ENCODE measurements at regions not wholly inside any gene's neighbourhood (a gene's known extent, or its start where the extent isn't known, plus 50 kb on each side); places are given as distances from the start of the nearest gene placed in this dataset.
"Not testable (repeated sequence)": the region's sequence is repeated elsewhere in the genome, so short reads cannot be mapped to it uniquely, and the experiment has no call there.

DNA sequence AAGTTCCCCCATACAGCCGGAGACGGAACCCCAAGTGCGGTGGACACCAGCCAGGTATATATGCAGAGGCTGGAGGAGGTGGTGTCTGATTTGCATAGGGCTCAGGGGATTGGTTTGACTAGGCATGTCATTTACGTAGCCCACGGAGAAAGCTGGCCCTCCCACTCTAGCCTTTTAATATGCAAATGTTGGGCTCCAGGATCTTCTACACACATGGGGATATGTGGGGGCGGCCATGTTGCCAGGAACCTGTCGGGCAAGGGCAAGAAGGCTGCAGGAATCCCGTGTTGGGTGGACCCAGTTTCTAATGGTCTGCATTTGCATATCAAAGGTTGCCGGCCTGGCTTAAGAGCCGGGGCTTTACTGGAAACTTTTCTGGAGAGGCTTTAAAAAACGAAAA lies 57.4 kb downstream of the FTHL17 start:
- H3K9me3 Mint-ChIP-seq; H3K4me3 Mint-ChIP-seq; H3K36me3 Mint-ChIP-seq; ATAC-seq (ENCODE audit: low read depth); H3K4me1 Mint-ChIP-seq; H3K27me3 Mint-ChIP-seq; DNase-seq; H3K27ac Mint-ChIP-seq; POLR2A ChIA-PET: not testable (repeated sequence)

DNA sequence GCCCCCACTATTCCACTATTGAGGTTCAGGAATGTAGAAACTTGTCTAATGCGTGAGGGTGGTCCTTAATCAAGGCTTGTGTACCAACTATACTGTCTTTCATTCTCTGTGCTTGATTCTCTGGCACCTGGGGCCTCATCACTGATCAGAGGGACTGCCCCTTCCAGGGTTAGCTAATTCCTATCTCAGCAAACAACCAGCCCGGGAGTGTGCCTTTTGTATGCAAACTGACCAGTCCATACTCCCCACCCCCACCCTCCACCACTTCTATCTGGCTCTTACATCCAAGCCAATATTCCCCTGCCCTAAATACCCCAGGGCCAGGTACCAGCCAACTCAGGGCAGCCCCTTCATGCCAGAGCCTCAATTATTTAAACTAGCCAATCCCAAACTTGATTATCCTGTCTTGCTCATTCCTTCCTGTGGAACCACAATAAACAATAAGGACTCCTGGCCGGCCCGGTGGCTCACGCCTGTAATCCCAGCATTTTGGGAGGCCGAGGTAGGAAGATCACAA lies 59.3 kb downstream of the FTHL17 start:
- H3K27ac Mint-ChIP-seq: no peak overlapping the region
- POLR2A ChIA-PET: no interaction called here
- peaks cover under 1% of the 10 kb centered on the region for H3K27me3 Mint-ChIP-seq
- H3K4me3 Mint-ChIP-seq: no peak overlapping the region
- no peaks in the 10 kb centered on the region for H3K4me1 Mint-ChIP-seq
- no peaks in the 10 kb centered on the region for H3K36me3 Mint-ChIP-seq
- DNase-seq (no peak), ATAC-seq (ENCODE audit: low read depth) (no peak)
- no peaks in the 10 kb centered on the region for H3K9me3 Mint-ChIP-seq

DNA sequence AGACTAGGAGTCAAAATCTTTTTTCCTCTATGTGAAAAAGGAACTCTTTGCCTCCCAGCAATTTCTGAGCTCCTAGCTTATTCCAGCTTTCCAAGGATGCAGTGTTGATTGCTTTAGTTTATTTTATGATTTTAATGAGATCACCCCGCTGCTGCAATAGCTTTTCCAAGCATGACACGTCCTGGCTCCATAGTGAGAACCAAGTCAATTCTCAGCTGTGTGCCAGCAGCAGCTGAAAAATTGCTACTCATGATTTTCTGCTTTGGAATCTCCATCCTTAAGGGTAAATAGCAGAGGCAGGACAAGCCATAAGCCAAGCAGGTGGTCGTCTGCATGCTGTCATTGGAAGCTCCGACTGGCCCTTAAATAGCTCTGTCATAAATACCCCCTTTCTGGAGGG lies 64.5 kb downstream of the FTHL17 start:
- no peak overlapping the region for H3K27ac Mint-ChIP-seq
- POLR2A ChIA-PET: no interaction called here
- H3K4me1 Mint-ChIP-seq: no peaks in the 10 kb centered on the region
- DNase-seq (no peak), ATAC-seq (ENCODE audit: low read depth) (no peak)
- H3K36me3 Mint-ChIP-seq: no peaks in the 10 kb centered on the region
- no peaks in the 10 kb centered on the region for H3K9me3 Mint-ChIP-seq
- H3K4me3 Mint-ChIP-seq: no peak overlapping the region
- peaks cover 5% of the 10 kb centered on the region for H3K27me3 Mint-ChIP-seq

DNA sequence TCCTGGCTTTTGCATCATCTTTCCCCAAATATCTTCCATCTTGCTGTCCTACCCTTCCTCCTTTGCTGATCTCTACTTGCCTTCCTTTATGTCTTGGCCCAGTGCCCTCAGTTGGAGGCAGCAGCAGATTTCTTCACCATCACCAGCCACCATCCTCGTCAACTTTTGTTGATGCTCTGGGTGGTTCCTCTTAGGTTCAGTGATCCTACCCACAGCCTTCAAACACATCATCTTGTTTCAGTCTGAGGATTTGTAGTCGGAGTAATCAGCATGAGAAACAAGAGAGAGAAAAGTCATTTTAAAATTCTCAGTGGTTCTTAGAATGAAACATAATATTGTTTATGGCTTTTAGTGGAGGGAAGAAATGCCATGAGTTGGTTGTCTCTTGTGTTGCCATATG lies 65.8 kb downstream of the FTHL17 start:
- DNase-seq: no peak
- H3K36me3 Mint-ChIP-seq: no peaks in the 10 kb centered on the region
- peaks cover 5% of the 10 kb centered on the region for H3K27me3 Mint-ChIP-seq
- no peaks in the 10 kb centered on the region for H3K4me1 Mint-ChIP-seq
- H3K9me3 Mint-ChIP-seq: no peaks in the 10 kb centered on the region
- no peak overlapping the region for H3K4me3 Mint-ChIP-seq
- no peak overlapping the region for H3K27ac Mint-ChIP-seq
- POLR2A ChIA-PET: no interaction called here
- ATAC-seq (ENCODE audit: low read depth): no peak

DNA sequence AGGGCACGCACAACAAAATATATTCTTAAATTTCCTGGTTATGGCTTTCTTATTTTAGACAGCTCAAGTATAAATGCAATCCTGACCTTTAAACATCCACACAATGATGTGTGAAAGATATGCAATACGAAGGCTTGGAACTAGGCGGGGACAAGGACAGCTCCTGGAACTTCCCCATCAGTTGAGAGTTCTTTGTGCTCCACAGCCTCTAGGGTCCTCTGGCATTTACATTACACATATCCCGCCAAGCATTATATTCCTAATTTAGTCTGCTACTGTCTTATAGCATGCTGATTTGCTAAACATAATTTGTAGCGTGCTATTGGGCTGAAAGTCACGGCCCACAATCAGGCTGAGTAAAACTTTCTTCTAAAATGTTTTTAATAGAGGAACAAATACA lies 74.4 kb downstream of the FTHL17 start:
- H3K27me3 Mint-ChIP-seq: no peaks in the 10 kb centered on the region

DNA sequence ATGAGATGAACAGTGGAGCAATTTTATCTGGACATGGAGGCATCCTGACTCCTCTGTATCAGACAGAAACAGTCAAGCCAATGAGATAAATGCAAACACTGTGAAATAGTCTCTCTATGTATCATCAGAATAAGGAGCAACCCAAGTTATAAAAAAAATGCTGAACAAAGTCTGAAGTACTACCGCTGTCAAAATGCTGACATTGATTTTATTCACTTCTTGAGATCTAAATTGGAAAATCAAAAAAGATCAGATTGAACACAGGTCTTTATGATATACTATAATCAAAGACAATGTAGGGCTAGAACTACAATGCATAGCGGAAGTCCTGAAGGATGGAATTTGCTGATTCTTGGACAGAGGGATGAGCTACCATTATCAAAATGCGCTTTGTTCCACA lies 76.1 kb downstream of the FTHL17 start:
- no peak overlapping the region for H3K27ac Mint-ChIP-seq
- no peaks in the 10 kb centered on the region for H3K36me3 Mint-ChIP-seq
- DNase-seq (no peak), ATAC-seq (ENCODE audit: low read depth) (no peak)
- POLR2A ChIA-PET: no interaction called here
- H3K4me1 Mint-ChIP-seq: no peaks in the 10 kb centered on the region
- H3K4me3 Mint-ChIP-seq: no peak overlapping the region
- H3K9me3 Mint-ChIP-seq: no peaks in the 10 kb centered on the region
- peaks cover 2% of the 10 kb centered on the region for H3K27me3 Mint-ChIP-seq

More for the DNA sequence above, 74.4 kb downstream of the FTHL17 start:
- DNase-seq: no peak
- H3K27ac Mint-ChIP-seq: no peak overlapping the region
- H3K4me1 Mint-ChIP-seq: no peaks in the 10 kb centered on the region
- H3K4me3 Mint-ChIP-seq: no peak overlapping the region
- POLR2A ChIA-PET: no interaction called here
- no peak for ATAC-seq (ENCODE audit: low read depth)
- no peaks in the 10 kb centered on the region for H3K9me3 Mint-ChIP-seq
- H3K36me3 Mint-ChIP-seq: no peaks in the 10 kb centered on the region

DNA sequence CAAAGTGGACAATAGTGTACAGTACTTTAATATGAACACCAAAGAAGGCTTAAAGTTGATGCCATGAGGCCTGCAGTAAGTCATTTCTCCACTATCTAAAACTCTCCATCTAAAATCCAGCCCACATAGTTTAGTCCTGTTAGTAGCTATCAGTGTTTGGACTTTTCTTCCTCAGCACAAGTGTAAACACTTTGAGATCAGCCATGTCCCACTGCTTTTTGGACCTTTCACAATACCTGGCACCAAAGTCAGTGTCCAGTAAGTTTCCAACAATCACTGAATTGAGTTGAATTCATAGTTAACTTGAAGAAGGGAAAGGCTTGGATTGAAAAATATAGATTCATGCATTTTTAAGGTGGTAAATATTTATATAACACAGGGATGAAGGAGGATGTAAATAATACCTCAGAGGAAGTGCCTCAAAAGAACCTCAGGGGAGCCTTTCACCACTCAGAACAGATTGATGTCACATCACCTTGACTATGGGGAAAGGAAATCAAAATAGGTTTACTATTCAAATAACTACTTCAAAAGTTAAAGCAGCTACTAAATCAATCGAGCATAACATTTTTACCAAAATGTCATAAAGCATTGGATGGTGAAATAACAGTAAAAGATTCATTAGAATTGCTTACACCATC lies 76.7 kb downstream of the FTHL17 start:
- POLR2A ChIA-PET: no interaction called here
- Mint-ChIP-seq H3K36me3 (no peaks in the 10 kb centered on the region), H3K4me3 (no peak overlapping the region), H3K27ac (no peak overlapping the region), H3K27me3 (peaks cover 2% of the 10 kb centered on the region), H3K4me1 (no peaks in the 10 kb centered on the region), H3K9me3 (no peaks in the 10 kb centered on the region)
- DNase-seq (no peak), ATAC-seq (ENCODE audit: low read depth) (no peak)

DNA sequence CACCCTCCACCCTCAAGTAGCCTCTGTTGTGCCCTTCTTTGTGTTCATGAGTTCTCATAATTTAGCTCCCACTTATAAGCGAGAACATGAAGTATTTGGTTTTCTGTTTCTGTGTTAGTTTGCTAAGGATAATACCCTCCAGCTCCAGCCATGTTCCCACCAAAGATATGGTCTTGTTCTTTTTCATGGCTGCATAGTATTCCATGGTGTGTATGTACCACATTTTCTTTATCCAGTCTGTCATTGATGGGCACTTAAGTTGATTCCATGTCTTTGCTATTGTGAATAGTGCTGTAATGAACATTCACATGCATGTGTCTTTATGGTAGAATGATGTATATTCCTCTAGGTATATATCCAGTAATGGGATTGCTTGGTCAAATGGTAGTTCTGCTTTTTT lies 77.8 kb downstream of the FTHL17 start:
- H3K27ac Mint-ChIP-seq; POLR2A ChIA-PET; ATAC-seq (ENCODE audit: low read depth); H3K36me3 Mint-ChIP-seq; H3K27me3 Mint-ChIP-seq; H3K4me3 Mint-ChIP-seq; DNase-seq; H3K9me3 Mint-ChIP-seq; H3K4me1 Mint-ChIP-seq: not testable (repeated sequence)

DNA sequence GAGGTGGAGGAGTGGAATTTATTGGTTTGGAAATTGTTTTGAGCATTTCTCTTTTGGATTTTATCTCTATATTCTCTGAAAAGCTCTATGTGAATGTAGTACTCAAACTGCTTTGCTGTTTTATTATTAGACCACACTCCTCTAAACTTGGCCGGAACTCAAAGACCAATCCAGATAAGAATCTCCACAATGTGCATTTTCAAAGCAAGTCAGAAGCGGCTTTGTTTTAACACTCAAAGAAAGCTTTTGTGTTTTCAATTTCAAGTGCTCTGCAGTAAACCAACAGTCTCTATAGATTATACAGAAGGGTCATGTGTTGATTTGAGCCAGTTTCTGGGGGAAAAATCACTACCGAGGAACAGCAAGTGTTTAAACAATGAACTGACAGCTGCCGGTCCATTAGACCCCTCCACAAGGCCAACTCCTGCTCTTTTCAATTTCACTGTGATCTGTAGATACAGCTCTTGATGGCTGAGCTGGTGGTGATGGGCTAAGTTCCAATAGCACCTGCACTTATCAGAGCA lies 79.4 kb downstream of the FTHL17 start:
- no peak overlapping the region for H3K4me3 Mint-ChIP-seq
- POLR2A ChIA-PET: no interaction called here
- peaks cover 2% of the 10 kb centered on the region for H3K27me3 Mint-ChIP-seq
- no peaks in the 10 kb centered on the region for H3K9me3 Mint-ChIP-seq
- H3K36me3 Mint-ChIP-seq: no peaks in the 10 kb centered on the region
- DNase-seq: no peak
- no peak overlapping the region for H3K27ac Mint-ChIP-seq
- no peaks in the 10 kb centered on the region for H3K4me1 Mint-ChIP-seq
- ATAC-seq (ENCODE audit: low read depth): no peak

DNA sequence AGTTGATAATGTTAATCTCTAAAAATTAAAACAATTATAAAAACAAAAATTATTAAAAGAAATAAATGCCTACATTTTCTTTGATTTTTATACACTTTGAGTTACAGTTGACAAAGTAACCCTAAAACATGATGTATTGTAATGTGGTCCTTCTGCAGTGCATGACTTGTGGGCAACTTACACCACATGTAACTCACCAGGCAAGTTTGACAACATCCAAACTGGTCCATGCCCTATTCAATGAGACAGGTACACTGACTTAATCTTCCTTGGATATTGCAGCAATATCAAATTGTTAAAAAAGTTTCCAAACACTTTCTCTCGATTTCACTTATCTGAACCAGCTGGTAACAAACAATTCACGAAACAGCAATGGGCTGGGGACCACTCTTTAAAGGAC lies 81.5 kb downstream of the FTHL17 start:
- no peaks in the 10 kb centered on the region for H3K36me3 Mint-ChIP-seq
- ATAC-seq (ENCODE audit: low read depth): no peak
- no peak overlapping the region for H3K27ac Mint-ChIP-seq
- no peaks in the 10 kb centered on the region for H3K4me1 Mint-ChIP-seq
- H3K27me3 Mint-ChIP-seq: peaks cover 2% of the 10 kb centered on the region
- H3K9me3 Mint-ChIP-seq: no peaks in the 10 kb centered on the region
- no peak for DNase-seq
- no peak overlapping the region for H3K4me3 Mint-ChIP-seq
- POLR2A ChIA-PET: no interaction called here

DNA sequence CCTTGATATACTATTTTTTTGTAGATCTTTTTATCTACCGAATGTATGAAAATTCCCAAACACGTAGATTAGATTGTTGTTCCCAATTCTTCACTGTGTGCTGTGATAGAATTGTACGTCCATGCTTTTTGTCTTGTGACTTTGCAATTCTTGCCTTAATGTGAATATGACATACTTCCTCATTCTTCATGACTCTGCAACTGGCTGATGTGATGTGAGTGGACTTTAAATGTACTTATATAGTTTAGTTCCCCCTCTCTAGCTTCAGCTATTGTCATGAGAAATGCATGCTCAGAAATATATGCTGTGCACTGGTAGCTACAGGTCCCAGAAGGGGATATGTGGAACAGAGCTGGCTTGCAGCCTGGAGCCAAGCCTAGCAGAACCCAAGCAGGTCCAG lies 89.4 kb downstream of the FTHL17 start:
- POLR2A ChIA-PET: no interaction called here
- Mint-ChIP-seq H3K9me3 (no peaks in the 10 kb centered on the region), H3K4me3 (no peak overlapping the region)

DNA sequence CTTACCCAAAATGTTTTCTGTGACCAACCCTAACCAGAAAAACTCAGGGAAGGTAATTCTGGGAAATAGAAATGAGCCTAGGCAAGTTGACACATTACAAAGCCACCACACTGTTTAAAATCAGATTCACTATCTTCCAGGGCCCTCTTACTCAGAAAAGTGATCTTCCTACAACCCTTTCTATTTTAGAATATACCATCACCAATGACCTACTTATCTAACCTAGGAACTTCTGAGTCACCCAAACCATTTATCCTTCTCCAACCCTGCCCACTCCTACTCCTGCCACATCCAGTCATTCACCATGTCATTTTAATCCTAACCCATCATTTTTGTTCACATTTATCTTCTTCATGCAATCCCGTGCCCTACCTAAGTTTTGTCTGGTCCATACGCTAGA lies 89.9 kb downstream of the FTHL17 start:
- POLR2A ChIA-PET: no interaction called here
- Mint-ChIP-seq H3K4me3 (no peak overlapping the region), H3K36me3 (no peaks in the 10 kb centered on the region), H3K27ac (no peak overlapping the region), H3K27me3 (peaks cover 2% of the 10 kb centered on the region), H3K4me1 (peaks cover 3% of the 10 kb centered on the region), H3K9me3 (no peaks in the 10 kb centered on the region)
- no peak for ATAC-seq (ENCODE audit: low read depth)
- DNase-seq: no peak

More for the DNA sequence above, 89.4 kb downstream of the FTHL17 start:
- DNase-seq (no peak), ATAC-seq (ENCODE audit: low read depth) (no peak)
- no peaks in the 10 kb centered on the region for H3K36me3 Mint-ChIP-seq
- H3K27me3 Mint-ChIP-seq: peaks cover 2% of the 10 kb centered on the region
- H3K27ac Mint-ChIP-seq: no peak overlapping the region
- H3K4me1 Mint-ChIP-seq: peaks cover 3% of the 10 kb centered on the region

DNA sequence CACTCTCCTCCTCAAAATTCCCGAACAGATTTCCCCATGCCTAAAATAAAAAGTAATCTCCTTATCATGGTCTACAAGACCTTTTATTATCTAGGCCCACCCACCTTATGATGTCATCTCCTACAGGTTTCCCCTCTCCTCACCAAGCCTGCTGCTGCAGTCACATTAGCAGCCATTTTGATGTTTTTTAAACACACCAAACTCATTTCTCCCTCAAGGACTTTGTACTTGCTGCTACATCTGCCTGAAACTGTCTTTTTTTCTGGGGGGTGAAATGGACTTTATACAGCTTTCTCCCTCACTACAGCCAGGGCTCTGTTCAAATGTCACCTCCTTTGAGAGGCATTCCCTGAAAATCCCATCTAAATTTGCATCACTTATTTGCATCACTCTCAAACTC lies 90.2 kb upstream of the TAB3 start:
- Mint-ChIP-seq H3K4me3 (no peak overlapping the region), H3K27ac (no peak overlapping the region), H3K4me1 (peaks cover 3% of the 10 kb centered on the region), H3K9me3 (no peaks in the 10 kb centered on the region), H3K36me3 (no peaks in the 10 kb centered on the region), H3K27me3 (peaks cover 7% of the 10 kb centered on the region)
- POLR2A ChIA-PET: no interaction called here
- DNase-seq (no peak), ATAC-seq (ENCODE audit: low read depth) (no peak)

DNA sequence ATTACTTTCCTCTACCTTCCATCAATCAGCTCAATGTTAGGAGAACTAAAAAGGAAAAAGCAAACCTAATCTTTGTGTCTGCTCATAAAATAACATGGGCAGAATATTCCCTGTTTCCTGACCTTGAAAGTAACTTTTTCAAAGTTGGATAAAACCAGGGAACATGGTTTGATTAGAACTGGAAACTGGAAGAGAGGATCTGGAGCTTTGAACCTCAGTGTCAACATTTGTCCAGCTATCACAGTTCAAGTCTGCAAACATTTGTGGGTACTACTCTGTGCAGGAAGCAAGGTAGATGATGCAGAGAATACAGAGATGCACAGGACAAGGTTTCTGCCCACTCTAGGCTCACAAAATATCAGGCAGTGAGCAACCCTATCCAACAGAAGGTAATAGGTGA lies 86.4 kb upstream of the TAB3 start:
- Mint-ChIP-seq H3K9me3 (no peaks in the 10 kb centered on the region), H3K27me3 (peaks cover 5% of the 10 kb centered on the region), H3K27ac (no peak overlapping the region), H3K4me1 (peaks cover 5% of the 10 kb centered on the region), H3K4me3 (no peak overlapping the region), H3K36me3 (no peaks in the 10 kb centered on the region)
- POLR2A ChIA-PET: no interaction called here
- ATAC-seq (ENCODE audit: low read depth) (no peak), DNase-seq (no peak)
